ENCODE measurements at regions not wholly inside any gene's neighbourhood (a gene's known extent, or its start where the extent isn't known, plus 50 kb on each side); places are given as distances from the start of the nearest gene placed in this dataset.

DNA sequence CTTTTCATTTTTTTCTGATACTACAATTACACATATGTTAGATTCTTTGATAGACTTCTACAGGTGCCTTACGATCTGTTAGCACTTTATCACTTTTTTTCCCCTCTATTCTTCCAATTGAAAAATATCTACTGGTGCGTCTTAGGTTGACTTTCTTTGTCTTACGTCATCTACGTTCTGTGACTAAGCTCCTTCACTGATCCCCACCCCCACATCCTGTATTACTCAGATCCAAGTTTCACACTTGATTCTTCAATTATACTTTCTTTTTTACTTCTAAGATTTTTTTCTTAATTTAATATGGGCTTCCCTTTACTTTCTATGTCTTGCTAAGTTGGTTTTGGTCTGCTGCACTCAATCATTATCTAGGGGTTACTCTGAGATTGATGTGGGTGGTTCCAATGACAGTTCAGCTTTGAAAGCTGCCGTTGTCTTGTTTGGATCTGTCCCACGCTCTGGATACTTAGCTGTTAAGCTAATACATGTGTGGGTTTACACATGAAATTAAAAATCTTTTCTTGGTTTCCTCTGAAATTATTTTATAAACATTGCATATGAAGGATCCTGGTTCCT, 1321.1 kb downstream of the RAPGEF2 start:
- TF ChIP-seq, protein P1, sequence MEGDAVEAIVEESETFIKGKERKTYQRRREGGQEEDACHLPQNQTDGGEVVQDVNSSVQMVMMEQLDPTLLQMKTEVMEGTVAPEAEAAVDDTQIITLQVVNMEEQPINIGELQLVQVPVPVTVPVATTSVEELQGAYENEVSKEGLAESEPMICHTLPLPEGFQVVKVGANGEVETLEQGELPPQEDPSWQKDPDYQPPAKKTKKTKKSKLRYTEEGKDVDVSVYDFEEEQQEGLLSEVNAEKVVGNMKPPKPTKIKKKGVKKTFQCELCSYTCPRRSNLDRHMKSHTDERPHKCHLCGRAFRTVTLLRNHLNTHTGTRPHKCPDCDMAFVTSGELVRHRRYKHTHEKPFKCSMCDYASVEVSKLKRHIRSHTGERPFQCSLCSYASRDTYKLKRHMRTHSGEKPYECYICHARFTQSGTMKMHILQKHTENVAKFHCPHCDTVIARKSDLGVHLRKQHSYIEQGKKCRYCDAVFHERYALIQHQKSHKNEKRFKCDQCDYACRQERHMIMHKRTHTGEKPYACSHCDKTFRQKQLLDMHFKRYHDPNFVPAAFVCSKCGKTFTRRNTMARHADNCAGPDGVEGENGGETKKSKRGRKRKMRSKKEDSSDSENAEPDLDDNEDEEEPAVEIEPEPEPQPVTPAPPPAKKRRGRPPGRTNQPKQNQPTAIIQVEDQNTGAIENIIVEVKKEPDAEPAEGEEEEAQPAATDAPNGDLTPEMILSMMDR (IDR thresholded peaks at IDR 0.05; ENCODE audit: low read depth, low read length): no peak
- no peak for TF ChIP-seq EZH2phosphoT487 (IDR thresholded peaks at IDR 0.05; ENCODE audit: low read depth)

All from OCI-LY3 (cell line).